Epithelial cell of proximal tubule (primary cell): ENCODE measurements at regions not wholly inside any gene's neighbourhood (a gene's known extent, or its start where the extent isn't known, plus 50 kb on each side); places are given as distances from the start of the nearest gene placed in this dataset.
A peak's percentile ranks its signal among the peaks of the same experiment; 100 is the strongest.

Experiments used
- DNase-seq: peaks from one replicate; pipeline ENCODE4 v3.0.0-alpha.2; 2011; ENCODE audit warnings: low read depth
- H3K4me3 ChIP-seq: 2 replicates; pipeline ENCODE4 v1.5.1; 2011; ENCODE audit warnings: low read depth, mild to moderate bottlenecking, low read length
- TF ChIP-seq, protein P1 (sequence below): conservative IDR thresholded peaks from 2 replicates; pipeline ENCODE4 v1.5.1; 2012; ENCODE audit warnings: low read depth, mild to moderate bottlenecking, low read length

DNA sequence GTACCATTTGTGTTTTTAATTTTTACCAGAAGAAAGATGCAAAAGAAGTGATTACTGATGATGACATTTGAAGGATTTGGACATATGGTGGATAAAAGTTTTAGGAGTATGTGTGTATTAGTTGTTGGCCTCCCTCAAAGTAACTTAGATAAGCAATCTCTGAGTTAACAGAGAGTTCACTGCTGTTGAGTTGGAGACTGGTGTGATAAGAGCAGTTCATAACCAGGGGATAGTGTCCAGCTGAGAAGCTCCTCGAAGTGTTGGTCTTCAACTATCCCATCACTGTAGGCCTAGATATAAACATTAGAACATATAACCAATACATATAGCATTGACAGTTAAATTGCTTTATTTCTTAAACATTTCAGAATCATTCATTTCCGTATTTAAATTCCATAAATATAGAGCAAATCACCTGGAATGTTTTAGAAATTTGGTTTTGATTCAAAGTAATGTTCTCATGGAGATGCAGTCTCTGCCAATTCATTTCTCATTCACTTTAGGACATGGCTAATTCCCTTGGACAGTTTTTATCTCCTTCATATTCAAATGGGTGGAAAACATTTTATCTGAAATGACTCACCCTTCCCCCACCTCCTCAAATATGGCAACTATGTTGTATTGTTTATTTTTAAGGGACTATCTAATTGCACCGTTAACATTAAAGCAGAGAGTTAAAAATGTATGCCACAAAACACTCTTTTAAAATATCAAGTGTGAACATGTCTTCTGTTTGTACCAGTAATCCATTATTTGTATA lies 136.8 kb upstream of the SLC4A4 start:
- no peak for DNase-seq
- TF ChIP-seq, protein P1, sequence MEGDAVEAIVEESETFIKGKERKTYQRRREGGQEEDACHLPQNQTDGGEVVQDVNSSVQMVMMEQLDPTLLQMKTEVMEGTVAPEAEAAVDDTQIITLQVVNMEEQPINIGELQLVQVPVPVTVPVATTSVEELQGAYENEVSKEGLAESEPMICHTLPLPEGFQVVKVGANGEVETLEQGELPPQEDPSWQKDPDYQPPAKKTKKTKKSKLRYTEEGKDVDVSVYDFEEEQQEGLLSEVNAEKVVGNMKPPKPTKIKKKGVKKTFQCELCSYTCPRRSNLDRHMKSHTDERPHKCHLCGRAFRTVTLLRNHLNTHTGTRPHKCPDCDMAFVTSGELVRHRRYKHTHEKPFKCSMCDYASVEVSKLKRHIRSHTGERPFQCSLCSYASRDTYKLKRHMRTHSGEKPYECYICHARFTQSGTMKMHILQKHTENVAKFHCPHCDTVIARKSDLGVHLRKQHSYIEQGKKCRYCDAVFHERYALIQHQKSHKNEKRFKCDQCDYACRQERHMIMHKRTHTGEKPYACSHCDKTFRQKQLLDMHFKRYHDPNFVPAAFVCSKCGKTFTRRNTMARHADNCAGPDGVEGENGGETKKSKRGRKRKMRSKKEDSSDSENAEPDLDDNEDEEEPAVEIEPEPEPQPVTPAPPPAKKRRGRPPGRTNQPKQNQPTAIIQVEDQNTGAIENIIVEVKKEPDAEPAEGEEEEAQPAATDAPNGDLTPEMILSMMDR = no peak
- no peak overlapping the region for H3K4me3 ChIP-seq

DNA sequence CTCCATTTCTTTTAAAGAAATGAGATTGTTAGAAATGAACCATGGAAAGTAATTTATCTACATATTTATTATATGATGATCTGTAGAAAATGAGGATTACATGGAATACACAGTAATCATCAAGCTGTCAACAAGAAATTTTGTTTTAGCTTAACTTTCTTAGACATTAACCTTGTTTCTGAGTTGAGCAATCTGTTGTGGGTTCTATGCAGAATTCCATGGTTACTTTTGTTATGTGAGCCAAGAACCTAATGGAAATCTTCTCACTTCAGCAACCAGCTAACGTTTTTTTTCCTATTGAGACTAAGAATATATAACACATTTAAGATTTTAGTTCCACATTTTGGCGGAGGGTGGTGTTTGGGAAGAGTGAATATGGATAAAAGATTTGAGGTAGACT lies 136.1 kb upstream of the SLC4A4 start:
- TF ChIP-seq, protein P1 = no peak
- no peak overlapping the region for H3K4me3 ChIP-seq
- DNase-seq = no peak

DNA sequence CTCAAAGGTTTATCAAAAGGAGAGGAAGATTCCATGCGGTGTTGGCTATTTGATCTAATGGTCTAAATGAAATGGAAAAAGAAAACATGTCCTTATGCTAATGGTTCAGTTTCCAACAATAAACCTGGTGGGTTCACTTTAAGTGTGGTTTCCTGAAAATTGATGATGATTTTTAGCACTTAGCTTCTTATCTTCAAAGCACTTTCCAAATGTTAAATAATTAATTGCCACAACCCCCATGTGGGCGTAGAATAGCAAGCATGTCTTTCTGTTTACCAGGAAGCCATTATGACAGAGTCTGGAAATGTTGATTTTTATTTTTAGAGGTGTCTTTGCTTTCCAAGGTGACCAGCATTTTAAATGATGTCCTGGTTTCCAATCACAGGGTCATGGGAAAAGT lies 134.8 kb upstream of the SLC4A4 start:
- TF ChIP-seq, protein P1 = no peak
- H3K4me3 ChIP-seq = no peak overlapping the region
- no peak for DNase-seq

DNA sequence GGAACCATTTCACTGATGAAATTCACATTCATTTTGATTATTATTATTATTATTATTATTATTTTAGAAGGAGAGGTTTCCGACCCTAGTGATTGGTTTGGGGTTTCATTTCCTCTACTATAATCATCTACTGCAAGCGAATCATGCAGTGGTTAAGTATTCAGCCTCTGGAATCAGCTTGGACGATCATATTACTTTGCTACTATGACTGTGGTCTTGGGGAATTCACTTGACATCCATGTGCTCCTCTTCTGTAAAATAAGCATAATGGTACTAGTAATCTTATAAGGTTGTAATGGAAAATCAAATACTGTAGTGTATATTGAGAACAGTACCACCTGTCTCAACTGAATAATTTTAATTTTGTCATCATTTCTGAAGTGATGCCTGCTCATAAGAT lies 132.1 kb upstream of the SLC4A4 start:
- DNase-seq = no peak
- TF ChIP-seq, protein P1 = no peak
- H3K4me3 ChIP-seq = no peak overlapping the region

DNA sequence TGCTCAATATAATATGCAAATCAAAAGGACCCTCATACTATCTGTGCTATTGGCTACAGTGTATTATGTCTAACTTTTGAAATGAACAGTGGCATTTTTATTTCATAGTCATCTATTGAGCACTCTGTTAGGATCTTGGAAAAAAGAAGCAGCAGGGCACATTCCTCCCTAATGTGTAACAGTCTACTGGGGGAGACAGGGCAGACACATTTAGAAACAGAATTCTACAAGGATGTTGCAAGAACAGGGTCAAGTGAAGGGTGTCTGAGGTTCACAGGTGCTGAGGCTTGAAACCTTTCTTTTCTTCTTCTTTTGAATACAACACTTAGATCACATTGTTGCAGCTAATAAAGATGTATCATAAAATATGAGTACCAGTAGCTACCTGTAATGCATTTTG lies 129.7 kb upstream of the SLC4A4 start:
- TF ChIP-seq, protein P1 = no peak
- DNase-seq = peak; percentile 74
- no peak overlapping the region for H3K4me3 ChIP-seq

DNA sequence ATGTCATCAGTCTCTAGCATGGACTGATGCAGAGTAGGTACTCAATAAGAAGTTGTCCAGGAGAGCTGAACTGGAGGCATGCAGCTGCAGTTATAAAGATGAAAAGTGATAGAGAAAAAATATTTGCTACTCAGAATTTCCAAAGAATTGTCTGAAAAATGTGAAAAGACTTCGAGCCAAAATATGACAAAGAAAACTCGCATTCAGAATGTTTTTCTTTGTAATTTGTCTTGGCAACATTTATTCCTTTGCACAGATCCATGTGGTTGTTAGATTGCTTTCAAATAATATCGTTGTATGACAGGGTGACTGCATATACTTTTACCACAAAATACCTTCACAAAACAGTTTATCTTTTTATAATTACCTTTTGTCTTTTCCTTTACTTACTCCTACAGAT lies 128.0 kb upstream of the SLC4A4 start:
- H3K4me3 ChIP-seq = no peak overlapping the region
- TF ChIP-seq, protein P1 = no peak
- no peak for DNase-seq

DNA sequence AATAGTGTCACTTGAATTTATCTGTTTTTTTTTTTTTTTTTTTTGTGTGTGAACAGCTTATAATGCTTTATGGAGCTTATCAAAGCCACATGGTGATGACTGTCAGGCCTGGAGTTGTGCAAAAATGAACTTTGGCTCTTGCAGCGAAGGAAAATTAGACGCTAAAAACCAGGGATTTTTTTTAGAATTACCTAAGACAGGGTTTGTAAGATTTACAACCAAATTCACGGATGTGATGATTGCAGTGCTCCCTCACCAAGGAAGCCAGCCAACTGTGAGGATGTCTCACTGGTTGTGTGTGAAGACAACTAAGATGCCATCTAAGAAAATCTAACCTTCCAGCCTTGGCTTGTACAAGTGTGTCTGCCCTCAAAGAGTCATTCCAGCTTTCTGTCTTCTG lies 127.1 kb upstream of the SLC4A4 start:
- DNase-seq = no peak
- TF ChIP-seq, protein P1 = no peak
- H3K4me3 ChIP-seq = no peak overlapping the region
